VCaP (cell line): ENCODE measurements at regions not wholly inside any gene's neighbourhood (a gene's known extent, or its start where the extent isn't known, plus 50 kb on each side); places are given as distances from the start of the nearest gene placed in this dataset.

Experiments
- H3K27ac ChIP-seq: fragments of 450-650 bp; 2 replicates; pipeline ENCODE4 v1.5.1; 2017
- TF ChIP-seq, protein P1 (sequence below): fragments of 450-650 bp; conservative IDR thresholded peaks from 2 replicates; pipeline ENCODE4 v1.5.1; 2017; ENCODE audit warnings: mild to moderate bottlenecking, moderate library complexity

DNA sequence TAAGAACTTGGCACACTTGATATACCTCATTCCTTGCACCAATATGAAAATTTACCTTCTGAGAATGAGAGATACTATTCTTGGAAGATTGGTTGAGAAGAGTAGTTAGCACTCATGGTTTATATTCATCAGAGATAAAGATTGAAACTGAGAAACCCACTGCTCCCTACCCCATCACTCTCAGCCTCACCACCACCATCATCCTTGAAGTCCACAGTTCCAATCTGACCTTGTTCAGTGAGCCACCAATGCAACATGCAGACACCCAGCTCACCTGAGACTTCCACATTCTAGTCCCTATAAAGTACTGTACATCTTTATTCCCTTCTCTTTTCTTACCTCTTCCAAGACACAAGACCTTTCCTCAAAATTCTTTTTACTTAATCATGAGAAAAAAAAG, 869.0 kb downstream of the TRIB2 start:
- no peak overlapping the region for H3K27ac ChIP-seq
- TF ChIP-seq, protein P1, sequence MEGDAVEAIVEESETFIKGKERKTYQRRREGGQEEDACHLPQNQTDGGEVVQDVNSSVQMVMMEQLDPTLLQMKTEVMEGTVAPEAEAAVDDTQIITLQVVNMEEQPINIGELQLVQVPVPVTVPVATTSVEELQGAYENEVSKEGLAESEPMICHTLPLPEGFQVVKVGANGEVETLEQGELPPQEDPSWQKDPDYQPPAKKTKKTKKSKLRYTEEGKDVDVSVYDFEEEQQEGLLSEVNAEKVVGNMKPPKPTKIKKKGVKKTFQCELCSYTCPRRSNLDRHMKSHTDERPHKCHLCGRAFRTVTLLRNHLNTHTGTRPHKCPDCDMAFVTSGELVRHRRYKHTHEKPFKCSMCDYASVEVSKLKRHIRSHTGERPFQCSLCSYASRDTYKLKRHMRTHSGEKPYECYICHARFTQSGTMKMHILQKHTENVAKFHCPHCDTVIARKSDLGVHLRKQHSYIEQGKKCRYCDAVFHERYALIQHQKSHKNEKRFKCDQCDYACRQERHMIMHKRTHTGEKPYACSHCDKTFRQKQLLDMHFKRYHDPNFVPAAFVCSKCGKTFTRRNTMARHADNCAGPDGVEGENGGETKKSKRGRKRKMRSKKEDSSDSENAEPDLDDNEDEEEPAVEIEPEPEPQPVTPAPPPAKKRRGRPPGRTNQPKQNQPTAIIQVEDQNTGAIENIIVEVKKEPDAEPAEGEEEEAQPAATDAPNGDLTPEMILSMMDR: no peak

DNA sequence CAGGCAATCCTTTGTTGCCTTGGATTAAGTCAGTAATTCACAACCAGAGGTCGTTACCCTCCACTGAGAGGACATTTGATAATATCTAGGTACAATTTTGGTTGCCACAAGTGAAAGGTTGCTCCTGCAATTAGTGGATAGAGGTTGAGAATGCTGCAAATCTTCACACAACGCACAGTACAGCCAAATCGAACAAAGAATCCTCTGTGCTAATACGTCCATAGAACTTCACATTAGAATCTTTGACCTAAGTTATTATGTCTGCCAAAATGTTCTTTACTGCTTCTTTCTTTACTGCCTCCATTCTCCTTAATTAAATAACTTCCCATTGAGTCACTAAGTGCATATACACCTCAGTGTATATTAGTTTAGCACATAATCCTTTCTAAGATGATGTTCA, 879.5 kb downstream of the TRIB2 start:
- no peak overlapping the region for H3K27ac ChIP-seq
- TF ChIP-seq, protein P1: no peak

DNA sequence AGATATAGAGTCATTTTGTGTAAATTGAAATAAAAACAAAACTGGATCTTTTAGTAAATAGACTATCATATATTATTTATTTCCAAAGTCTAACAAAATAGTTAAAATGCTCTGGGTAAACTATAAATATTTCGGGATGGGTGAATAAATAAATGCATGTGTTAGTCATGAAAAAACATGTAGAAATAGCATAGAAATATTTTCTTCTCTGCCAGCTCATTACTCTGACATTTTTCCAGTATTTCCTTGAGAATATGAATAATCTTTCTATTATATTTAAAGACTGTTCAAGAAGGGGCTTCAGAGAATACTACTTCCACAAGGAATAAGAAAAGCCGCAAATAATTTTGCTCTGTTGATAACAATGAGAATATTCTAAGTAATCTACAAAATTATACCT, 880.4 kb downstream of the TRIB2 start:
- no peak overlapping the region for H3K27ac ChIP-seq
- TF ChIP-seq, protein P1: no peak

DNA sequence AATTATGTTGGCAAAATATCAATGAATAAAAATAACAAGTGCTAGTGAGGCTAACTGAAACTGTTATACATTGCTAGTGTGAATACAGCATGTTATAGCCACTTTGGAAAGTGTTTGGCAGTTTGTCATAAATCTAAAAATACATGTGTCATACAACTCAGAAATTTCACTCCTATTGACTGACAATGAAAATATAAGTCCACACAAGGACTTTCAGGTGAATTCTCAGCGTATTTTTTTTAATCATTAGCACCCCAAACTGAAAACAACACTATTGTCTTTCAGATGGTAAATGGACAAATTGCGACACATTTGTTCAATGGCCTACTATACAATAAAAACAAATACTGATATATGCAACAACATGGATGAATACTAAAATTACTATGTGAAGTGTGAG, 884.8 kb downstream of the TRIB2 start:
- TF ChIP-seq, protein P1: no peak
- no peak overlapping the region for H3K27ac ChIP-seq

DNA sequence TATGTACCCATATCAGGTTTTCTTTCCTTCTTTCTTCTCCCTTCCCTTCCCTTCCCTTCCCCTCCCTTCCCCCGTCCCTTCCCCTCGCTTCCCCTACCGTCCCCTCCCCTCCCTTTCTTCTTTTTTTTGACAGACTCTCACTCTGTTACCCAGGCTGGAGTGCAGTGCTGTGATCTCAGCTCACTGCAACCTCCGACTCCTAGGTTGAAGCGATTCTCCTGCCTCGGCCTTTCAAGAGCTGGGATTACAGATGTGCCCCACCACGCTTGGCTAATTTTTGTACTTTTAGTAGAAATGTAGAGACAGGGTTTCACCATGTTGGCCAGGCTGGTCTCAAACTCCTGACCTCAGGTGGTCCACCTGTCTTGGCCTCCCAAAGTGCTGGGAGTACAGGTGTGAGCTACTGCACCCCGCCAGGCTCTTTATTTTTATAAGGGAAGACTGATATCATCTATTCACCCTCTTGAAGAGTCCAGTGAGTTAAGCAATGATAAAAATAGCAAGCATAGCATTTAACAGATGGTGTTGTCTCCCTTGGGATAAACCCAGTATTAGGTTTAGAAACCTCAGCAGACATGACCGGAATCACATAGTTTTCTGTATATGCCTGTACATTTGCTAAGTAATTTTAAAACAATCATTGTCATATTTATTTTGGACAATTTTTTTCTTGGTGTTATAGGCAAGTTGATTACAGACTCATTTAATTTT, 888.4 kb downstream of the TRIB2 start:
- no peak overlapping the region for H3K27ac ChIP-seq
- TF ChIP-seq, protein P1: no peak

DNA sequence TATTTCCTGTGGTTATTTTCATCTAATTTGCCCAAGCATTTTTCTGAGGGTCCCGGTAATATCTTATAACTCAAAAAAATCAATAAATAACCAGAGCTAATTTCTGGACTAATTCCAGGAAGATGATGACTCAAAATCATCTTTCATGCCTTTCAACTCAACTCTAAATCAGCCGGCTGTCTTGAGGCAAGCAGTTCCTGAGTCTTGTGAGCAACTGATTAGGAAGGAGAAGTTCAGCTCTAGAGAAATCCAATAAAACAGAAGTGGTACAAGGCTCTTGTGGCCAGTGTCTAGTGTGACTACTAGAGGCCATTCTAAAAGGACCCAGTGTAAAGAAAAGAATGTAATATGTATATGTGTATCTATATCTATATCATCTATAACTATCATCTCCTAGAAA, 890.4 kb downstream of the TRIB2 start:
- H3K27ac ChIP-seq: no peak overlapping the region
- TF ChIP-seq, protein P1: no peak

DNA sequence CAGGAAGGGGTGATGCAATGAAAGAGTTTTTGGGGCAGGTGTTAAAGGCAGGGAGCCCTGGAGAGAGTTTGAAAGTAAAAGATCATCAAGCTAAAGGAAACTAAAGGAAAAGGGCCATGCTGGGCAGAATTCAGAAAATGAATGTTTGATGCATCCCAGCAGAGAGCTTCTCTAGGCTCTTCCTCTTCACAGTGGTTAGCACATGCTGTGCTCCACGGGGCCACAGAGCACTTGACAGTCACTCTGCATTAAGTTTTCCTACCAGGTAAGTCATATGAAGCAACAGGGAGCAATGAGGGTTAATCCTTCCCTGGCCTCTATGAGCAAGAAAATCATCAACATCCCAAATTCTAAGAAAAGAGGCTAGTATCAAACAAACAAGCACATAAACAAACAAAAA, 895.2 kb downstream of the TRIB2 start:
- no peak overlapping the region for H3K27ac ChIP-seq
- TF ChIP-seq, protein P1: no peak
